ENCODE measurements at regions not wholly inside any gene's neighbourhood (a gene's known extent, or its start where the extent isn't known, plus 50 kb on each side); places are given as distances from the start of the nearest gene placed in this dataset.

GRCh38 chr2:16817305-16818202, 151.9 kb upstream of the CYRIA start:
- no peak for DNase-seq (ENCODE audit: low spot score)

DNA sequence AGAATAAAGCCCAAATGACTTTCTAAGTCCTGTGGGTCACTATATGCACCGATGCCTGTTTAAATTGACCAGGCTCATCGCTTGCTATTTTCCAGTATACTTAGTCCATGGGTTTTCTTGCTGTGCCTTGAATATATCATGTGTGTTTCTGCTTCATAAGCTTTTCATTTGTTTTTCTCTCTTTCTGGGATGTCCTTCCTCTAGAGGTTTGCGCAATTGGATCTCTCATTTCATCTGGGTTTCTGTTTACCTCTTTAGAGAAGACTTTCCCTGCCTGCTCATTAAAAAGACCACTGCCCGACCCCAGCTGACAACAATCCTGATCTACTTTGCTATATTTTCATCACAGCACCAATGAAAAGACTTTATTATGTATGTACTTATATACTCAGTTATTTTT, 150.9 kb upstream of the CYRIA start:
- no peak for DNase-seq (ENCODE audit: low spot score)

- DNase-seq (ENCODE audit: low spot score): no peak
Observed at GRCh38 chr2:16816016-16816415, 150.4 kb upstream of the CYRIA start.

GRCh38 chr2:16813593-16813992, 148.0 kb upstream of the CYRIA start:
- DNase-seq (ENCODE audit: low spot score): no peak

DNA sequence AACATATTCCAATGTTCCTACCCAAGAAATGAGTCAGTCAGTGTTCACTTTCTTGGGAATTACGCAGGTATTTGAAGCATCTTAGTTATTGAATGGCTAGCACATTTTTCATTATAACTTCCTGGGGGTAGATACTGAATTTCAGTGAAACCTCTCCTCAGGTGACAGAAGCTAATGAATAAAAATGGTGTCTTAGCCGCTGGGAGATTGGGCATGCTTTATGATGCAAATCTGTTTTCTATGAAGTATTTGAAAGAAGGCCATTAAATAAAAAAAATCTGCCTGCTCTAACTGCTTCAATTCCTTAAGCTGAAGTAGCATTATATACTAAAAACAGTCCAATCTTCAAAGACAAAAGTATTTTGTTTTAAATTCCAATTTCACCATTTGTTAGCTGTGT, 132.8 kb upstream of the CYRIA start:
- DNase-seq (ENCODE audit: low spot score): no peak

DNA sequence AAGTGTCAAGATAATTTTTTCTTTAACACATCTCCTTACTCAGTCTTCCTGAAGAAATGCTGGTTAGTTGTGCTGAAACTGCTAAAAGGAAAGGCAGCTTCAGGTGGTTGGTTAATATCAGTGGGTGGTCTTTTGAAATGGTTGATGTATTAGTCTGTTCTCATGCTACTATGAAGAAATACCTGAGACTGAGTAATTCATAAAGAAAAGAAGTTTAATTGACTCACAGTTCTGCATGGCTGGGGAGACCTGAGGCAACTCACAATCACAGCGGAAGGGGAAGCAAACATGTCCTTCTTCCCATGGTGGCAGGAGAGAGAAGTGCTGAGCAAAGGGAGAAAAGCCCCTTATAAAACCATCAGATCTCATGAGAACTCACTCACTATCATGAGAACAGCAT, 125.9 kb upstream of the CYRIA start:
- no peak for DNase-seq (ENCODE audit: low spot score)

- no peak for DNase-seq (ENCODE audit: low spot score)
Observed at GRCh38 chr2:16785149-16785548, 119.5 kb upstream of the CYRIA start.

- no peak for DNase-seq (ENCODE audit: low spot score)
Observed at GRCh38 chr2:16784652-16785051, 119.0 kb upstream of the CYRIA start.

GRCh38 chr2:16777123-16777870, 111.7 kb upstream of the CYRIA start:
- DNase-seq (ENCODE audit: low spot score): no peak

DNA sequence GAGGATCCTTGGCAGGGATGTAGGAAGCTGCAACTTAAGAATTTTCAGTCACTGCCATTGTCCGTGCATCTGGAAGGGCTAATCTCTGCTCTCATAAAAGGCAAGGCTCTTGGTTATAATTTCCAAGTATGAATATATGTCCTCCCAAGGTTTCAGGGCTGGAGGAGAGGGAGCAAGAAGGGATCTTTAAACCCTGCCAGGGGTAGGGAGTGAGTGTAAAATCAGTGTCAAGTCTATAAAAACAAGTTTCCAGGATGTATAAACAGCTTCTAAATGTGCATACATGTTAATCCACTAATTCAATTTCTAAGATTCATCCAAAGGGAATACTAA, 110.2 kb upstream of the CYRIA start:
- no peak for DNase-seq (ENCODE audit: low spot score)

DNA sequence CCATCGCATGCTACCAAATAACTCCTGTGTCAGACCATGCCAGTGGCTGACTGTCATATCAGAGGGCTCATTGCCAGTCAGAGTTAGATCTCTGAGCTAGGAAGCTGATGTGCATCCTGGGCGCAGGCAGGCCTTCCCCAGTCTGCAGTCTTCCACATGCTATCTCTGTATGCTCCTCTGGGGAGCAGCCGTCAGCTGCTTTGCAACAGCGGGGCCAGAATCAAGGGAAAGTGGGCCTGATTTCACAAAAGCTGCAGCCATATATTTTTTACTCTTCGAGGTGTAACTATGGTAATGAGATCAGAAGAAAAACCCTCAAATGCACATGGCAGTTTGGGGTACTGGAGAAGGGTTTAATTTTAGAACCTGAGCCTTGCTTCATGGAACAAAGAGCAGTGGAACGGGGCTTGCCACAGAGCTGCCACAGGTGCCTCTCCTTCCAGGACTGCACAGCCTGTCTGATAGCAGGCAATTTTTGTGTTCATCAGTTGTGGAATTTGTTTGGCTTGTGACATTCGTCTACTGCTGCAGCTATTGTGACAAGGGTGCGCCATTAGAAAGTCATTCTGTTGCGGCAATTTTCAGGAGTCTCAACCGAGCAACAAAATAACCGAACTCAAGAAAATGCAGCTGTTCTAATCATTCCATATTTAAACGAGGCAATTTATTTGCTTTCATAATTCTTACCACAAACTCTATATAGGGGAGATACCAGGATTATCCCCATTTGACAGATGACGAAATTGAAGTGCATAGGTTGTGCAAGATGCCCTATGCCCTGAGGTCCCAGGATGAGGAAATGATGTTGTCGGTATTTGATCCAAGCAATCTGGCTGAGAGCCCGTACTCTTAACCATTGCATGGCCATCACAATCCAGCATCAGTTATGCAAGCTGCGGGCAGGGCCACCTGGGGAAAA, 109.6 kb upstream of the CYRIA start:
- DNase-seq (ENCODE audit: low spot score): no peak

GRCh38 chr2:16774091-16774490, 108.5 kb upstream of the CYRIA start:
- no peak for DNase-seq (ENCODE audit: low spot score)

DNA sequence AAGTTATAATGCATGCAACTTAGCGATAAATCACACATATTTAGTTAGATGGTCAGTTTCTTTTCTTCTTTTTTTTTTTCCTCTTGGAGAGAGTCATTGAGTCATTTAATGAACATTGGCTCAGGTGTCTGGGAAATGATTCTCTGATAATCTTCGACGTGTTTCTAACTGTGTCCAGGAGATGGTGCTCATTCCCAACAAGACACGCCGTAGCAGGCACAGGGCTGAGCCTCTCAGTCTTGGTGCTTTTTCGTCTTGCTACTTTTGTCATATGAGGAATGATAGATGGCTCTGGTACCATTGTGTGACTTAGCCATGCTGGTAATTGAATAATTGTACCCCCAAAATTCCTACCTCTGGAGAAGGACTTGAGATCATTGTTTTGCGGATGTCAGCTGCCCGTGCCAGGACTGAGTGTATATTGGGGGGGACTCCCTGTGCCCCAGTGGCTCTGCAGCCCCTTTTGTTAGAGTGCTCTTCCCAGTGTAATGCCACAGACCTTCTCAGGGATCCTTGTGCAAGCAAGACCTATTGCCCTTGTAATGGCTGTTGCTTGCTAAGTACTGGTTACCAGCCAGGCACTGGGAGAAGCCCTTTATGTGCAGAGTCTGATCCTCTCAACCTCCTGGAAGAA, 107.6 kb upstream of the CYRIA start:
- DNase-seq (ENCODE audit: low spot score): peak; percentile 24

DNA sequence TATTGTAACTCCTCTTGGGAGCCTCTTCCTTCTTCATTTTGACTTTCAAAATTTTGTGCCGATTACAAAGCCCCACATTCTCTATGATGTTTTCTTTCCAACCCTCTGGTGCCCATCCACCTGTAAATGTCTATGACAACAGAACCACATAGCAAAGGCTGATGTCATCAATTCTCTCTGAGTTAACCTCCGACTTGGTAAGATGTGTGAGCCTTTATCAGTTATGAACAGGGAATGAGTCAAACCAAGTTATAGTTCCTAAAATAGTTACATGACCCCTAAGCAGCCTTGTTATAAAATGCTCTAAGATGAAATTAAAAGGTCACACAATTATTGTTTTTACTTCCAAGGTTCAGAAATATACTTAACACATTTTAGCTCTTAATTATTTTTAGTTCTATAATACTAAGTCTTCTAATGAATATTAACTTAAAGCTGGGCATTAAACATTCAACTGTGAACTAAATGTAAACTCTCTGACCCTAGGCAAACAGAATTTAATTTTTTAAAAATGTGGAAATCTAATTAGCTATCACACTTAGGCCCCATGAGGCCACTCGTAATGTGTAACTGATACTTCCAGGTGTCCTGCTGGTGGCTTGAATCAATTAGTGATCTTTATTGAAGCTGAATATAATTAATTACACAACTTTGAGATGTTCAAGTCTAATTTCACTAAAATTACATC, 102.3 kb upstream of the CYRIA start:
- no peak for DNase-seq (ENCODE audit: low spot score)

- no peak for DNase-seq (ENCODE audit: low spot score)
Observed at GRCh38 chr2:16765356-16765755, 99.7 kb upstream of the CYRIA start.

- no peak for DNase-seq (ENCODE audit: low spot score)
Observed at GRCh38 chr2:16764487-16764886, 98.9 kb upstream of the CYRIA start.

GRCh38 chr2:16763493-16763899, 97.9 kb upstream of the CYRIA start:
- no peak for DNase-seq (ENCODE audit: low spot score)

DNA sequence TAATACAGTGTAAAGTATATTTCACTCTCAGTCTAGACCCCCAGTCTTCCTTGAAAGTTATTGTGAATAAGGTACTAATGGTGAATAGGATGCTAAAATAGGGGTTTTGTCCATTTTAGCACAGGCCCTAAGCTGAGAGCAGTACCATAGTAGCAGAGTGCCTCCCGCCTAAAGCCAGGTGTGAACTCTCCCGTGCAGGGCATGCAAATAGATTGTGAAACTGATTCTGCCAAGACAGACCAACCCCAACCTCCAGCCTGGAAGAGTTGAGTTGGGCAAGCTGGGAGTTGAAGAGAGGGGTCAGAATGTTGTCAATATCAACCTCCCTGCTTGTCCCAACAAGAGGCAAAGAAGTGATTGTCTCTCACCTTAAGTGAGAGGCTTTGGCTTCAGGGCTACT, 97.4 kb upstream of the CYRIA start:
- DNase-seq (ENCODE audit: low spot score): no peak

- no peak for DNase-seq (ENCODE audit: low spot score)
Observed at GRCh38 chr2:16760426-16760825, 94.8 kb upstream of the CYRIA start.

- DNase-seq (ENCODE audit: low spot score): peak; percentile 53
Observed at GRCh38 chr2:16756831-16757644, 91.4 kb upstream of the CYRIA start.

DNA sequence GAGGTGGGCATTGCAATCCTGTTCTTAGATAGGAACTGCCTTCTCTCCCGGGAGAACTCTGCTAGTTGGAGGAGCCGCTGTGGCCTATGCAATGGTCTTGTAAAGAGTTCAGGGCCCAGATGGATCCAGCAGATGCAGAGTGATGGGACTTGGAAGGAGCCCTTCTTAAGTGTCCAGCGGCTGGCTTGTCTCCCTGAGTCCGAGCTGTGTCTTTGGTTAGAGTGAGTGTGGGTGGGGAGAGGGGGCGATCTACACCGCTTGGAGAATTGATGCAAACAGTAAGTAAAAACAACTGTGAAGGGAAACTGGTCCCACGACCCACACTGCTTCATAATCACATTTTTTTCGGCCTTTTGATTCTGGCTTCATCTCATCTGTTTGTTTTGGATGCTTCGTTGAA, 89.8 kb upstream of the CYRIA start:
- DNase-seq (ENCODE audit: low spot score): no peak
